ENCODE measurements at regions not wholly inside any gene's neighbourhood (a gene's known extent, or its start where the extent isn't known, plus 50 kb on each side); places are given as distances from the start of the nearest gene placed in this dataset.

DNA sequence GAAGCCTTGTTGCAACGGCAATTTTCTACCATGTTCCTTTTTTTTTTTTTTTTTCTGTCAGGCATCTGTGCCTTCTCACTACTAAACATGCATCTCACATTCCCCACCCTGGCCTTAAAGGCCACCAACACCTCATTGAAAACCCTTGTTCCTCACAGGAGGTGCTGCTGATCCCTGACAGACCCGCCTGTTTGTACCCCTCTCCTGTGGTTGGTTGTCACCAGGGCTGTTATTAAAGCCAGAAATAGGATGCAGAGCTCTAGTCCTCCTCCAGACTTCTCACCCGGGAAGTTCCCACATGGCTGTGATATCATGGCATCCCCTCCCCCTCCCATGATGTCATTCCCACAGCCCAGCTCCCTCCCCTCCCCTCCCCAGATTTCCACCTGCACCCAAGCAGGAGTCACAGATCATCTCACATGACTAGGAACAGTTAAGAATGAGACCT is 302.8 kb upstream of the NCAM1 start:
- no peak for DNase-seq (ENCODE audit: low read depth)
- TF ChIP-seq, protein P1, sequence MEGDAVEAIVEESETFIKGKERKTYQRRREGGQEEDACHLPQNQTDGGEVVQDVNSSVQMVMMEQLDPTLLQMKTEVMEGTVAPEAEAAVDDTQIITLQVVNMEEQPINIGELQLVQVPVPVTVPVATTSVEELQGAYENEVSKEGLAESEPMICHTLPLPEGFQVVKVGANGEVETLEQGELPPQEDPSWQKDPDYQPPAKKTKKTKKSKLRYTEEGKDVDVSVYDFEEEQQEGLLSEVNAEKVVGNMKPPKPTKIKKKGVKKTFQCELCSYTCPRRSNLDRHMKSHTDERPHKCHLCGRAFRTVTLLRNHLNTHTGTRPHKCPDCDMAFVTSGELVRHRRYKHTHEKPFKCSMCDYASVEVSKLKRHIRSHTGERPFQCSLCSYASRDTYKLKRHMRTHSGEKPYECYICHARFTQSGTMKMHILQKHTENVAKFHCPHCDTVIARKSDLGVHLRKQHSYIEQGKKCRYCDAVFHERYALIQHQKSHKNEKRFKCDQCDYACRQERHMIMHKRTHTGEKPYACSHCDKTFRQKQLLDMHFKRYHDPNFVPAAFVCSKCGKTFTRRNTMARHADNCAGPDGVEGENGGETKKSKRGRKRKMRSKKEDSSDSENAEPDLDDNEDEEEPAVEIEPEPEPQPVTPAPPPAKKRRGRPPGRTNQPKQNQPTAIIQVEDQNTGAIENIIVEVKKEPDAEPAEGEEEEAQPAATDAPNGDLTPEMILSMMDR (IDR thresholded peaks at IDR 0.05; ENCODE audit: insufficient read depth, low read length) = no peak
- no peak overlapping the region for H3K4me3 ChIP-seq (ENCODE audit: low read depth, low read length)

- TF ChIP-seq, protein P1 (IDR thresholded peaks at IDR 0.05; ENCODE audit: insufficient read depth, low read length) = no peak
- no peak overlapping the region for H3K4me3 ChIP-seq (ENCODE audit: low read depth, low read length)
- DNase-seq (ENCODE audit: low read depth) = no peak
Observed at GRCh38 chr11:112661146-112661545, 300.1 kb upstream of the NCAM1 start.

DNA sequence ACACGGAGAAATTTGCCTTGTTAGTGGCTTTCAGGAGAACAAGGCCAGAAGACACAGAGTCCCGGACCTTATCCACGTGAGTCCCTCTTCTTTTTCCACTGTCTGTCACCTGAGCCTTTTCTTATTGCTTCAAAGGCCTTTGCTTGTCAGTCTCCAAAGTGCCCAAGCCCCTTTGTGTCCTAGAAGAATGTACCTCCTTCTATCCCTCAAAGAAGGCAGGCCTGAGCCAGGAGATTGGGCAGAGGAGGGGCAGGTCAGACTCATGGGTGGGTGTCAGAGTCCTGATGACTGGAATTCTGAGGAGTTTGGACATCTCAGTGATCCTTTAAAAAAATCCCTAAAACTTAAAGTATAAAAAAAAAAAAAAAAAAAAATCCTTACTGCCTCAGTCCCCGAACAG is 299.6 kb upstream of the NCAM1 start:
- no peak for DNase-seq (ENCODE audit: low read depth)
- no peak overlapping the region for H3K4me3 ChIP-seq (ENCODE audit: low read depth, low read length)
- TF ChIP-seq, protein P1 (IDR thresholded peaks at IDR 0.05; ENCODE audit: insufficient read depth, low read length) = no peak

- no peak for DNase-seq (ENCODE audit: low read depth)
- TF ChIP-seq, protein P1 (IDR thresholded peaks at IDR 0.05; ENCODE audit: insufficient read depth, low read length) = no peak
- no peak overlapping the region for H3K4me3 ChIP-seq (ENCODE audit: low read depth, low read length)
Observed at GRCh38 chr11:112662554-112662953, 298.7 kb upstream of the NCAM1 start.

GRCh38 chr11:112663947-112664634 is 297.1 kb upstream of the NCAM1 start:
- TF ChIP-seq, protein P1 (IDR thresholded peaks at IDR 0.05; ENCODE audit: insufficient read depth, low read length) = no peak
- no peak overlapping the region for H3K4me3 ChIP-seq (ENCODE audit: low read depth, low read length)
- no peak for DNase-seq (ENCODE audit: low read depth)

DNA sequence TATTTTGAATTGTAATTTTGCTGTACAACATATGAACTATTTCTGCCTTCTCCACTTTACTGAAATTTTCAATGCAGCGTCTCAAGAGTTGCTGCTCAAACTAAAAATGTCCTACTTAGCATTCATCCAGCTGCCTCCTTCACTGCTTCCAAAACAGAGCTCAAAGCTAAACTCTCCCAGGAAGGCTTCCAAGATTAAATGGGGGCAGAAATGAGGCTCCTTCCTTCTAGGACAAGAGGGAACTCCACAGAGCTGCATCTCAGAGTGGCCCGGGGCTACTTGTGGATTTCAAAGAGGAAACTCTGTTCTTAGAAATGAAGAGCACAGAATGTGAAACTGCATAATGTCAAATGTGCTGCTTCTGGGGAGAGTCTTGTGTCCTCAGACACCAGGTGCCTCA is 295.9 kb upstream of the NCAM1 start:
- TF ChIP-seq, protein P1 (IDR thresholded peaks at IDR 0.05; ENCODE audit: insufficient read depth, low read length) = no peak

DNA sequence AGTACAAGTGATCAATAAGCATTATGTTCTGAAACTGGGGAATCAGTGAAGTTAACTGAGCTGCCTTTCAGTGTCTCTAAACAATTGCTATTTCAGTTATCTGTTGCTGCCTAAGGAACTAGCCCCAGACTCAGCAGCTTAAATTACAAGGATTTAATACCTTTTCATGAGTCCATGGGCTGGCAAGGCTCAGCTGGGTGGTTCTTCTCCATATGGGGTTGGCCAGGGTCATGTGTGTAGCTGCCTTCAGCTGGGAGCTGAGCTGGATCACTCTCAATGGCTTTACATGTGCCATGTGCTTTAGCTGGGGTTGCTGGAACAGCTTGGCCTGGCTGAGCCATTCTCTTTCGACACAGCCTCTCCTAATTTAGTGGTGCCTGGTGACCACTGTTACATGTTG is 295.0 kb upstream of the NCAM1 start:
- TF ChIP-seq, protein P1 (IDR thresholded peaks at IDR 0.05; ENCODE audit: insufficient read depth, low read length) = no peak
- no peak for DNase-seq (ENCODE audit: low read depth)
- no peak overlapping the region for H3K4me3 ChIP-seq (ENCODE audit: low read depth, low read length)

More for the DNA sequence above, 295.9 kb upstream of the NCAM1 start:
- no peak for DNase-seq (ENCODE audit: low read depth)
- no peak overlapping the region for H3K4me3 ChIP-seq (ENCODE audit: low read depth, low read length)
